ENCODE measurements at regions not wholly inside any gene's neighbourhood (a gene's known extent, or its start where the extent isn't known, plus 50 kb on each side); places are given as distances from the start of the nearest gene placed in this dataset.
"Not testable (repeated sequence)": the region's sequence is repeated elsewhere in the genome, so short reads cannot be mapped to it uniquely, and the experiment has no call there.

DNA sequence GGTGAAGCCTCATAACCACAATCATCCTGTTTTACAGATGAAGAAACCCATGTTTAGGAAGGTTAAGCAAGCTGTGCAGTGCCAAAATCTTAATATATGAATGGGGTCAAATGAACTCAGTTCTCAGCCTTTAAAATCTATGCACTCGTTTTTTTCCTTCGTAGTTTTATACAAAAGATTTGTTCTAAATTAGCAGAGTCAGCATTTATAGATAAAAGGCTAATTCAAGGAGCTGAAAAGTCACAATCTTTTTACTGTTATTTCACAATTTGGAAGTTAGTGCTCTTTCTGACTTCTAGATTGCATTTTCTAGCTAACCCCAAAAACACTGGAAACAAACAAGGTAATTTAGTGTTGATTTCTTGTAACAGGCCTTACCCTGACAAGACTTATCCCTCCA, 766.9 kb upstream of the ADGRL4 start:
- DNase-seq = no peak

DNA sequence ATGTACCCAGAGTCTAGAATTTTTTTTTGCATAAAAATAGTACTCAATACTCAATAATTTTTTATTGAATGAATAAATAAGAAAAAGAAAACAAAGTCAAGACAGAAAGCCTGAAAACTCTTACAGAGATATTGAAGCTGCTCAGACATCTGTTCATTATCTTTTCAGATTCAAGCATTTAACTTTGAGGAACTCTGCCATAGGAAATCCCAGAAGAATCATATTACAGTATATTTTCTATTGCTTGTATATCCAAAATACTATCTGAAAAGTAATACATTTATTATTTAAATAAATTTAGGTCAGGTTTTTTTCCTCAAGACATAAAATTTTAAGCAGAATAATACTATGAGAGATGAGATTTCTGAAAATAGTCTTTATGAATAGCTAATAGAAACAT, 755.9 kb upstream of the ADGRL4 start:
- no peak for DNase-seq

DNA sequence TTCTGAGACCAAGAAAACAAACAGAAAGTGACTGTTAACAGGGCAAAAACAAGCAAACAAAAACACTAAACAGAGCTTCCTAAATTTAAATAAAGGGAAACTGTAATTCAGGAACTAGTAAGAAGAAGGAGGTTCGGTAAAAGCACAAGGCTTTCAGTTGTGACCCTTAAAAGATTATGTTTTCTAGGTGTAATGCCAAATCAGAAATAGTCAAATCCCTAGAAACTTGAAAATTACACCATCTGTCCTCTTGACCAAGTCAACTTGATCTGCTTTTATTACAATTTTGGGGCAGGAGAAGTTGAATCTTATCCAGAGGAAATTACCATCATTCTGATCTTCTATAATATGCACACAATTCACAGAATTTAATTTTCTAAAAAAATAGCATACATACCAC, 754.0 kb upstream of the ADGRL4 start:
- DNase-seq = no peak

DNA sequence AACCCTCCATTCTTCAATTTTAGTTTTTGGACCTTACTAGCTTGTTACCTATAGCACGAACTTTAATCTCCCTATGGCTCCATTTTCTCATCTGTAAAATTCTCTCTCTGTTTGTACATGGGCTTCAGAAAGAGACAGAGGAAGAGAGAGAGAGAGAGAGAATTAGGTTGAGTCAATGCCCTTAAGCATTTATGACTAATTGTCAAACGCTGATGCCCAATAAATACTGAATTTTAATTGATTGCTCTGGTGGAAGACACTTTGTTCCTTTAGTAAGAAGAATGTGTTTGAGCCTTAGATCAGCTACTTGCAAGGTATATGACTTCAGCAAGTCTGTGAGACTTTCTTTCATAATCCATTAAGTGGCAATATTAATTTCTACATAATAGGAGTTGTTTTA, 743.1 kb upstream of the ADGRL4 start:
- DNase-seq = no peak

DNA sequence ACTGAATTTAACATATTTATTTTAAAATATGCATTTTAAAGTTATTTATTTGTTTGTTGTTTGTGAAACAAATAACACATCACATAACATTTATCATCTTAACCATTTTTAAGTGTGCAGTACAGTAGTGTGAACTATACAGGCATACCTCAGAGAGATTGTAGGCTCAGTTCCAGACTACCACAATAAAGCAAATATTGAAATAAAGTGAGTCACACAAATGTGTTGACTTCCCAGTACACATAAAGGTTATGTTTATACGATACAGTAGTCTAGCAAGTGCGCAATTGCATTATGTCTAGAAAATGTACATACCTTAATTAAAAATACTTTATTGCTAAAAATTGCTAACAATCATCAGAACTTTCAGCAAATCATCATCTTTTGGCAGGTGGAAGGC, 739.4 kb upstream of the ADGRL4 start:
- DNase-seq = no peak

DNA sequence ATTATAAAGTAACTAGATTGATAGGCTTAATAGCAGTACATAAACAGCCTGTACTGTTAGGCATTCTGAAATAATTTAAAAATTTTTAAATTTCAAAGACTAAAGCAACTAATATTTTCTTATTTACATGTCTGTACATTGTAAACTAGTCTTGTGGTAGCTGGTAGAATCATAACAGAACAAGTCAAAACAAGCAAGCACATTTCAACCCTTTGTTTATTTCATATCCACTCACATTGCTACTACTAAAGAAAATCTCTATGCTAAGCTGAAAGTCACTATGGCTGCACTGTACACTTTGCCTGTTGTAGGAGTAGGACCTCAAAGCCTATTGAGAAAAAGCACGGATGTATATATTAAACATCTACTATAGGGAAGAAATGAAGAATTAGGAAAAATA, 738.2 kb upstream of the ADGRL4 start:
- DNase-seq = no peak

DNA sequence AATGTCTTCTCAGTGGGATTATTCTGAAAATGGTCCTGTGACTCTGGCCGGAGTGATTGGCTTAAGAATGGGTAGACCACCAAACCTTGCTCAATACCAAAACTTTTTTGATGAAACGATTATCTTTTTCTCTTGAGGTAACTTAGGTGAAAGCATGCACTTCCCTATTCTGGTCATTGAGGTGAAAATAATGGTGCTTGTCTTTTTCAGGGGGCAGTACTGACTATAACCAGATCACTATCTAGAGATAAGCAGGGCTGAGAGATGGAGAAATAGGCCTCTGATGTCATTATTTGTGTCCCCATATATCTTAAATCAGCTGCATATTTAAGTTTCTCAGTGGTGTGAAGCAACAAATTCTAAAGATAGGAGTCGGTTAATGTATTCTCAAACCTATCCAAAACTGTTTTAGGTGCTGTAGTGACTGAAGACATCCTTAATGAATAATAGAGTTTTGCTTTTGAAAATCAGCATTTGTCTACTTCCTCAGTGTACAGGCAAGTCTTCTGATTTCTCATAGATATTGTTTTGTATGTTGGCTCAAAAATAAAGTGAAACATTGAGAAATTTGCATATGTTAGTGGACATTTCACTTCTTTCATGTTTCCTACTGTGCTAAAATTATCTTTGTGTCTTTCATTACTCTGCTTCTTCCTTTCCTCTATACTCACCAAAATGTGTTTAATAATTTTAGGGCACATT, 735.3 kb upstream of the ADGRL4 start:
- DNase-seq = no peak

DNA sequence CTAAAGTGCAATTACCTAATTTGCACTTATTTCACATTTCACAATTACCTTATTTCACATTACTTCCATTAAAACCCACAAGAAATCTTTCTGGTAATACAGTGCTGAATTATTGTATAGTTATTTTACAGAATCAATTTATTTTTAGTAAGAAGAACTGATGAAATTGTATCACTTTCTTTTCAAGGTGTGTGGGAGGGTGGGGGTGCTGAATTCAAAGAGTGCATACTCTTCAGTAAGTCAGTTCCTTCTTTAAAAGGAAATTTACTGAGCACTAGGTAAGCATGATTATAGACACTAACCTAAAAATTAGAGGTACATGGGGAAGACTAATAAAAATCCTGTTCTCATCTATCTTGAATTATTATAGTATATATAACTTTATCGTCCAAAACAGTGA, 731.6 kb upstream of the ADGRL4 start:
- no peak for DNase-seq

DNA sequence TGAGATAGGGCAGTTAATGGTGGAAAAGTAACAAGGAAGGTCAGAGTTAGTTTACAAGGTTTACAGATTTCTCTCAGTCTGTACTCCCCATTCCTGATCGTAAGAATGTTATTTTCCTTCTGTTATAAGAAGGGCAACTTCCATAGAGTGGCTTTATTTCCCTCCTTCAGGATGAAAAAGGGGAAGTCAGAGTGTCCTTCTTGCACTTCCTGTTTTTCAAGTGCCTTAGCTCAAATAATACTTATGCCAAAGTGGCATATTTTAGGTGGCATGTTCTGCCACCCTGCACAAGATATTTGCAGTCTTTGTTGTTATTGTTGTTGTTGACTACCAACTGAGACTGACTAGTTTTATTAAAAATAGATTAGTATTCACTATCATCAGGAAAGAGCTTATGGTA, 730.7 kb upstream of the ADGRL4 start:
- DNase-seq = peak; percentile 3

DNA sequence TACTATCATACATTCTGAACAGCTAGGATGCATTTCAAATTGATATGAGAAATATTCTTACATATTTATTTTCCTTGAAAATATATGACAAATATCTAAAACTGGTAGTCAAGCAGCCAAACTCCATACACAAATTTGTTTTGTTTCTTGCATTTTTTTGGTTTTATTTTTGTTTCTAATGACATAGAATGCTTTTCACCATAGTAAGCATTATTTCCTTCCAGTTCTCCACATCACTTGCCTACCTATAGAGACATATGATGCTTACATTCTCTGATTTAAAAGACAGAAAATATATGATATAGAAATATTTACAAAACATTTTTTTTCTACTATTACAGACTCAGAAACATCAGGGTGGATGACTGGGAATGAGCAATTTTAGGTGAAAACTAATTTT, 726.4 kb upstream of the ADGRL4 start:
- DNase-seq = no peak

DNA sequence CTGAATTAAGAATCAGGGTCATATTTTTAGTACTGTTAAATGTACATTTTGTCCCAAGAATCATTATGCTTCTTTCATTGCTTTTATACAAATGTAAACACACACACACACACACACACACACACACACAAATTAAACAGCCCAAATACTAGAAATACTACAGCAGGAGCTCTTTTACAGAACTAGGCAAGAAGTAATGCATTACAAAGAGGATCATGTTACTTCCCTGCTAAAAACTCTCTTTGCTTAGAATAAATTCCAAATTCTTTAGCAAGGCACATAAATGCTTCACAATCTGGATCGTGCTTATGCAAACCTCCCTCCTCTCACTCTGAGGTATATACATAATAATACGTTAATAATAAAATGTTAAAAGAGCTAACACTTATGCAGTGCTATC, 720.4 kb upstream of the ADGRL4 start:
- no peak for DNase-seq

DNA sequence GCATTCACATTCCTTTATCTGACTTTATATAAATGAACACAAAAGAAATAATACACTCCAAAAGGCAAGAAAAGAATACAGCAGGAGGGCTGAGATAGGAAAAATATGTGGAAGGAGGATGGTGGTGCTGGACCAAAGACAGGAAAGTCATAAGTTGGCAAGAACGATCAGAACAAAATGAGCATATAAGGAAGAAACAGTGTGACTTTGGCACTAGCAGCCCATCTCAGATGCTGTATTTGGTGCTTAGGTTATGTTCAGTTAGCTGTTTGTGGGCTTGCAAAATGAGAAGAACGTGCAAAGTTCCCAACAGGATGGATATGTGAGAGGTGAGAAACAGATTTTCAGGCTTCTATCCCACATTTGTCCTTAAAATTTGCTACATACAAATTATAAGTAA, 719.8 kb upstream of the ADGRL4 start:
- DNase-seq = no peak

DNA sequence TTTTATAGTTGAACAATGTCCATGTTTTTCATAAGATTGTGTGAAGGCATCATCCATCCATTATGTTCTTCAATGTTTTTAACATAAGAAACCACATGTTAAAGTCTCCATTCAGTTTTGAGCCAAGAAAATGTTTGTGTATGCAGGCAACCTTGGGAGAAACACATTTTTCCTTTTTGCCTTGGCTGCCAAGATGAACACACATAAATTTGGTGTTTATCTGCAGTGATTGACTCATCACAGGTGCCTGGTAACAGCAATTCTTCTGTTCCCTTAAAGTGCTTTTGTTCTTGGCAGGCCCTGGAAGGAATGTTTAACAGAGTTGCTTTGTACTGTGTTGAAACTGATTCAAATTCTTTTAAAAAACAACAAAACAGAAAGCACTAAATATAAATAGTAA, 709.9 kb upstream of the ADGRL4 start:
- no peak for DNase-seq

DNA sequence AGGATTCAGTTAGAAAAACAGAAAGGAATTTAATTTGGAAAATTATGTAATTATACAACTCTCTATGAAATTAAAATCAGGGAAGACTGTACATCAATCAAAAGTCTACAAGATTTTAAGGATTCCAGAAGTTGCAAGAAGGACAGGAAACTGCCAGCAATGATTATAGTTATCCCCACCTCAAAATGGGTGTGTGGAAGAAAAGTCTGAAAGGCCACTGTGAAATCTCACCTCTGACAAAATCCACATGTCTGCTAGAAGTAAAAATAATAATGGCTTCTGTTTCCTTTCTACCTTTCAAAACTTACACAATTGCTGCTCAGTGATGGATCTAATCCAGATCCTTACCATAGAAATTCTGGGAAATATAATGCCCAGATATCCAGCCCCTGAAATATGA, 708.1 kb upstream of the ADGRL4 start:
- no peak for DNase-seq

DNA sequence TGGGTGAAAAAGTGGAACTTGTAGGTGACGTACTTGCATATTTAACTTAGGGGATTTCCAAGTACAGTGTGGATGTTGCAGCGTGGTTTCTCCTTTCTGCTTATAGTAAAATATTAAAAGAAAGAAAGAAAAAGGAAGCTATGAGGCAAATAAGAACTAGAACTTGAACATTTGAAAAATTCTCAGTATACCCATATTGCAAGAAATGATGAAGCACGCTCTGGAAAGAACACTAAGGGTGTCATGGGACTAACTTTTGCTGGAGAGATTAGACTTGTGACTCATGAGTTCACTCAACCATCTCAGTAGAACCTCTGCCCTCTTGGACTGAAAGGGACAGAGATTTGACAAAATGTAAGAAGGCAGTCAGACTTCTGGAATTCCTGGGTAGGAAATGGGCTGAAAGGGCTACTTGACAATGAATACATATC, 704.5 kb upstream of the ADGRL4 start:
- DNase-seq = no peak

DNA sequence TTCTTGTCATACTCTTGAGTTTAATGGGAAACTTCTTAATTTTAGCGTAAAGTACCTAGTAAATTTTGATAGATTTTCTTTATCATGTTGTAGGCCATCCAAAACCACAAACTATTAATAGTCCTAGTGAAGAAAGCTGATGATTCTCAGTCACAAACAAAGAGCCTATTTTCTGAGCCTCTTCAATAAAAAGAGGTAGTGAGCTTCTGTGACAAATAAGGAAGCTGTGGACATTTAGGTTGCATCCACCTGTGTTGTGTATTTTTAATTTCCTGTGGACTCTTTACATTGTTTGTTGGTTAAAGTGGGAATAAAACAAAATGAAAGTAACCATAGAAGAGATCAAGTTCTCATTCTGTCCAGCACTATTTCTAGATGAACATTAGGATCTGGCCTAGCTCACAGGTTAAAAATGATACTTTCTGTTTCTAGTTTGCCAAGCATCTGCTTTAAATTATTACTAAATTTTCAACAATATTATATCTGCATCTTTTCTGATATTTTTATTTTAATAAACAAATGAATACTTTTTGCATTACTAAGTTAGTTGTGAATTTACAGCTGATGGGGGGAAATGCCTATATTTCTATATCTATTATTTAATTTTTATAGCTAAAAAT, 702.2 kb upstream of the ADGRL4 start:
- no peak for DNase-seq

DNA sequence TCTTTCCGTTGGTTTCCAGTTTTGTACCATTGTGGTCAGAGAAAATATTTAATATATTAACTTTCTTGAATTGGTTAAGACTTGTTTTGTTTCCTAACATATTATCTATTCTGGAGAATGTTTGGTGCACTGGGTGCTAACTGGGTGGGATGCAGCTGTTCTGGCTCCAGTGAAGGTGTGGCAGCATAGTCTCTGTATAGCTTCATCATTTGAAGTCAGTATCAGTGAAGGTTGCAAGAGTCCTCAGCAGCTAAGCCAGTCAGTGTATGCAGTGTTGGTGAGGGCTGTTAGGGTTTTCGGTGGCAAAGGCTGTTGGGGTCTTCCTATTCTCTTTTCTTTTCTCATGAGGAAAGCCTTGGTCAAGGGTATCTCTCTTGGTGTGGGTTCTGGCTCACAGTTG, 698.7 kb upstream of the ADGRL4 start:
- DNase-seq = no peak

DNA sequence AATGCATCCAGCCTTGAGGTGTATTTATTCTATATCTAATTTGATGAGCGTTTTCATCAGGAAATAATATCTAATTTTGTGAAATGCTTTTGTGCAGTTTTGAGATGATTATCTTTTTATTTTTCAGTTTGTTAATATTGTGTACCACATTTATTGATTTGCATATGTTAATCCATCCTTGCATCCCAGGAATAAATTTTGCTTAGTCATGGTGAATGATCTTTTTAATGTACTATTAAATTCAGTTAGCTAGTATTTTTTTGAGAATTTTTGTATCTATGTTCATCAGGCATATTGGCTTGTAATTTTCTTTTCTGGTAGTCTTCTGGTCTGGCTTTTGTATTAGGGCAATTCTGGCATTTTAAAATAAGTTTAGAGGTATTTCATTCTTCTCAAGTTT, 697.5 kb upstream of the ADGRL4 start:
- no peak for DNase-seq

DNA sequence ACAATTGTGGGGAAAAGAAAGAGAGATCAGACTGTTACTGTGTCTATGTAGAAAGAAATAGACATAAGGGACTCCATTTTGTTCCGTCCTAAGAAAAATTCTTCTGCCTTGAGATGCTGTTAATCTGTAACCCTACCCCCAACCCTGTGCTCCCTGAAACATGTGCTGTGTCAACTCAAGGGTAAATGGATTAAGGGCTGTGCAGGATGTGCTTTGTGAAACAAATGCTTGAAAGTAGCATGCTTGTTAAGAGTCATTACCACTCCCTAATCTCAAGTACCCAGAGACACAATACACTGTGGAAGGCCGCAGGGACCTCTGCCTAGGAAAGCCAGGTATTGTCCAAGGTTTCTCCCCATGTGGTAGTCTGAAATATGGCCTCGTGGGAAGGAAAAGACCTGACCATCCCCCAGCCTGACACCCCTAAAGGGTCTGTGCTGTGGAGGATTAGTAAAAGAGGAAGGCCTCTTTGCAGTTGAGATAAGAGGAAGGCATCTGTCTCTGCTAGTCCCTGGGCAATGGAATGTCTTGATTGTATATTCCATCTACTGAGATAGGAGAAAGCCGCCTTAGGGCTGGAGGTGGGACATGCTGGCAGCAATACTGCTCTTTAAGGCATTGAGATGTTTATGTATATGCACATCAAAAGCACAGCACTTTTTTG, 695.9 kb upstream of the ADGRL4 start:
- DNase-seq = not testable (repeated sequence)

DNA sequence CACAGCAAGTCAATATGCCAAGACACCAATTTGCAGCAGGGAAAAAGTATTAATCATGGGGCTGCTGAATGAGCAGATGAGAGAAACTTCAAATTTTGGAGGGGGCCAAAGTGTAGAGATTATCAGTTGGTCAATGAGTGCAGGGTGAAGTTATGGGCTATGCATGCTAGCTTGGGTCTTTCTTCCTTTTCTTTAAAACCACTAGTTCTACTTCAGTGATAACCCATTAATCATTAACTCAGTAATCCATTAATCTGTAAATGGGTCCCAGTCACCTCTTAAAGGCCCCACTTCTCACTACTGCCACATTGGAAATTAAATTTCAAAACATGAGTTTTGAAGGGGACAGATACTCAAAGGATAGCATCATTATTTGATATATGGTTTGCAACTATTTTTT, 688.6 kb upstream of the ADGRL4 start:
- no peak for DNase-seq

DNA sequence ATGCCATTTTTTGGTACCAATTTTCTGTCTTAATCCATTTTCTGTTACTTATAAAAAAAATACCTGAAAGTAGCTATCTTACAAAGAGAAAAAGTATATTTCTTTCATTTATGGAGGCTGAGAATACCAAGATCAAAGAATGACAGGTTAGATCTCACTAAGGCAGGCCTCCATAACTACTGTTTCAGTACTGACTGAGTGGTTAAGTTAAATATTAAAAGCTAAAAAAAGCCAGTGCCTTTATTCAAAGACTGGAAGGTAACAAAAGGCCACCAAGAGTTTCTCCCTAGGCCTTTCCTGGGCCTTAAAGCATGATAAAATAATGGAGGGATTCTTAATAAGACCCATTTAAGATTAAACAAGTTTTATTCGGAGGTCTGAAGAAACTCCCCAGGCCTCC, 687.7 kb upstream of the ADGRL4 start:
- DNase-seq = no peak

DNA sequence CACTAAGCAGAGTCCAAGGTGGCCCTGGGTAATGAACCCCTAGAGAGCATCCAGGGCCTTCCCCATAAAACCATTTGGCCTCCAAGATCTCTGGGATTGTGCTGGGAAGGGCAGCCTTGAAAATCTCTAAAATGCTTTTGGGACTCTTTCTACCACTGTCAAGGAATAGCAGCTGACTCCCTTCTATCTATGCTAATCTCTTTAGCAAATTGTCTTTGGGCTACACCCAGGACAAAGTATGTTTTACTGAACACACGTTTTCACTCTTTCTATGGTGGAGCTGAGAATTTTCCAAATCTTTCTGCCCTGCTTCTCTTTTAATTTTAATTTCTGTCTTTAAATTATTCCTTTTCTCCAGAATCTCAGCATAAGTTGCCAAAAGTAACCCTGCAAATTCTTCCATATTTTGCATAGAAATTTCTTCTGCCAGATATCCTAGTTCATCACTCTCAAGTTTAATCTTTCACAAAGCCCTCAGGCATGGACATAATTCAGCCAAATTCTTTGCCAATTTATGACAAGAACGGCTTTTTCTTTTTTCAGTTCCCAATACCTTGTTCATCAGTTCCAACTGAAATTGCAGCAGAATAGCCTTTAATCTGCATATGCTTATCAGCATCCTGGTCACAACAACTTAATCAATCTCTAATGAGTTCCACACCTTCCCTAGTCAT, 687.0 kb upstream of the ADGRL4 start:
- no peak for DNase-seq

DNA sequence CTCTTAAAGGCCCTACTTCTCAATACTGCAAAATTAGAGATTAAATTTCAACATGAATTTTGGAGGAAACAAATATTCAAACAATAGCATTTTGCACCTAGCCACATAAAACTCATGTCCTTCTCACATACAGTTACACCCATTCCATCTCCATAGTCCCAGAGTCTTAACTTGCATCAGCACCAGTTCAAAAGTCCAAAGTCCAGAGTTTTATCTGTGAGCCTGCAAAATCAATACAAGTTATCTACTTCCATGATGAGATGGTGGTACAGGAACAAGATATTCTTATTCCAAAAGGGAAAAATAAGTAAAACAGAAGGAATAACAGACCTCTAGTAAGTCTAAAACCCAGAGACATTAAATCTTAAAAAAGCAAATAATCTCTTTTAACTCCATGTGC, 686.0 kb upstream of the ADGRL4 start:
- DNase-seq = no peak

DNA sequence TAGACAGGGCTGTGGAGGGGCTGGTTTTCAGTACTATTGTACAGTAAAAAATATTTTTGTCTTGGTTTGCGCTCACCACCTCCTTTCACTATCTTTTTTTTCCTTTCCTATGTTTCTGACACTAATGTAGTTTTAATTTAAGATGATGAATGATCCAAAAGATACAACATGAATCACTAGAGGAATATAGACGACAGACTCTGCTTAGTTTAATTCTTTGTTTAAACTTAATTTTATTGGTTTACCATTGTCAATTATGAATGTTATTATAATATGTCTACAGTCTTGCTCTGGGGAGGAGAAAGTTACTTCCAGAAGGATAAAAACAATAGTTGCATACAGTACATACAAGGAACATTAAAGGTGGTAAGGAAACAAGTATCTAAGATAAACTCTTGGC, 682.4 kb upstream of the ADGRL4 start:
- DNase-seq = no peak

All from suppressor macrophage treated with lipopolysaccharide for 4 hours (primary cell).